H4 (cell line): ENCODE measurements at regions not wholly inside any gene's neighbourhood (a gene's known extent, or its start where the extent isn't known, plus 50 kb on each side); places are given as distances from the start of the nearest gene placed in this dataset.
A peak's percentile ranks its signal among the peaks of the same experiment; 100 is the strongest.
"Not testable (repeated sequence)": the region's sequence is repeated elsewhere in the genome, so short reads cannot be mapped to it uniquely, and the experiment has no call there.

Source experiments
- DNase-seq: peaks from one replicate; pipeline ENCODE4 v3.0.0-alpha.2; 2015; ENCODE audit warnings: low spot score

- no peak for DNase-seq
Observed at GRCh38 chr1:73770109-73770905, 427.7 kb downstream of the LRRIQ3 start.

- no peak for DNase-seq
Observed at GRCh38 chr1:73766786-73767348, 431.1 kb downstream of the LRRIQ3 start.

GRCh38 chr1:73765551-73766233 lies 432.3 kb downstream of the LRRIQ3 start:
- DNase-seq: no peak

GRCh38 chr1:73761559-73761958 lies 436.4 kb downstream of the LRRIQ3 start:
- no peak for DNase-seq

- DNase-seq: no peak
Observed at GRCh38 chr1:73759011-73759410, 439.0 kb downstream of the LRRIQ3 start.

GRCh38 chr1:73756817-73757216 lies 441.2 kb downstream of the LRRIQ3 start:
- no peak for DNase-seq

GRCh38 chr1:73755649-73756048 lies 442.3 kb downstream of the LRRIQ3 start:
- no peak for DNase-seq

GRCh38 chr1:73749996-73750395 lies 448.0 kb downstream of the LRRIQ3 start:
- no peak for DNase-seq

GRCh38 chr1:73744985-73745384 lies 453.0 kb downstream of the LRRIQ3 start:
- no peak for DNase-seq

- no peak for DNase-seq
Observed at GRCh38 chr1:73736125-73736524, 461.9 kb downstream of the LRRIQ3 start.

GRCh38 chr1:73727036-73727435 lies 470.9 kb downstream of the LRRIQ3 start:
- DNase-seq: no peak

GRCh38 chr1:73722055-73722454 lies 475.9 kb downstream of the LRRIQ3 start:
- DNase-seq: no peak

GRCh38 chr1:73717976-73718375 lies 480.0 kb downstream of the LRRIQ3 start:
- no peak for DNase-seq

GRCh38 chr1:73711089-73711488 lies 486.9 kb downstream of the LRRIQ3 start:
- DNase-seq: no peak

GRCh38 chr1:73701826-73702225 lies 496.1 kb downstream of the LRRIQ3 start:
- DNase-seq: no peak

- DNase-seq: no peak
Observed at GRCh38 chr1:73676186-73676585, 521.8 kb downstream of the LRRIQ3 start.

- DNase-seq: peak; percentile 55
Observed at GRCh38 chr1:73674945-73675561, 522.9 kb downstream of the LRRIQ3 start.

GRCh38 chr1:73673971-73674370 lies 524.0 kb downstream of the LRRIQ3 start:
- no peak for DNase-seq

GRCh38 chr1:73671530-73671929 lies 526.4 kb downstream of the LRRIQ3 start:
- no peak for DNase-seq

- DNase-seq: not testable (repeated sequence)
Observed at GRCh38 chr1:73667959-73668358, 530.0 kb downstream of the LRRIQ3 start.

GRCh38 chr1:73662526-73662925 lies 535.5 kb downstream of the LRRIQ3 start:
- DNase-seq: no peak

GRCh38 chr1:73659136-73659535 lies 538.8 kb downstream of the LRRIQ3 start:
- no peak for DNase-seq

GRCh38 chr1:73654714-73655113 lies 543.3 kb downstream of the LRRIQ3 start:
- DNase-seq: no peak
